SK-N-SH treated with all-trans-retinoic acid at 6 μM for 48 hours (cell line): ENCODE measurements at regions not wholly inside any gene's neighbourhood (a gene's known extent, or its start where the extent isn't known, plus 50 kb on each side); places are given as distances from the start of the nearest gene placed in this dataset.

Source experiments
- CREB5 ChIP-seq: fragments of 250-450 bp; sonication (Bioruptor Pico); IDR thresholded peaks from 2 replicates; pipeline ENCODE4 v1.5.1; 2020; ENCODE audit warnings: low read depth, mild to moderate bottlenecking, moderate library complexity
- CSDC2 ChIP-seq: fragments of 250-450 bp; sonication (Bioruptor Pico); IDR thresholded peaks from 2 replicates; pipeline ENCODE4 v1.5.0; 2020; ENCODE audit warnings: mild to moderate bottlenecking, moderate library complexity
- CSRNP3 ChIP-seq: fragments of 250-450 bp; sonication (Bioruptor Pico); IDR thresholded peaks from 2 replicates; pipeline ENCODE4 v1.5.1; 2021; ENCODE audit warnings: mild to moderate bottlenecking, moderate library complexity
- ISL1 ChIP-seq: fragments of 250-450 bp; sonication (Bioruptor Pico); IDR thresholded peaks from 2 replicates; pipeline ENCODE4 v2.1.2; 2022; ENCODE audit warnings: mild to moderate bottlenecking, moderate library complexity
- OSR1 ChIP-seq: fragments of 250-450 bp; sonication (Bioruptor Pico); IDR thresholded peaks from 2 replicates; pipeline ENCODE4 v1.8.0; 2022; ENCODE audit warnings: moderate library complexity, mild to moderate bottlenecking, inconsistent platforms
- PATZ1 ChIP-seq: fragments of 250-450 bp; sonication (Bioruptor Pico); IDR thresholded peaks from 2 replicates; pipeline ENCODE4 v1.8.0; 2020; ENCODE audit warnings: mild to moderate bottlenecking, moderate library complexity, borderline replicate concordance
- POU6F1 ChIP-seq: fragments of 250-450 bp; sonication (Bioruptor Pico); IDR thresholded peaks from 2 replicates; pipeline ENCODE4 v1.8.0; 2021; ENCODE audit warnings: low read depth, mild to moderate bottlenecking, moderate library complexity, borderline replicate concordance
- RARB ChIP-seq: fragments of 250-450 bp; sonication (Bioruptor Pico); IDR thresholded peaks from 2 replicates; pipeline ENCODE4 v1.8.0; 2021; ENCODE audit warnings: mild to moderate bottlenecking, moderate library complexity
- TSHZ2 ChIP-seq: fragments of 250-450 bp; sonication (Bioruptor Pico); IDR thresholded peaks from 2 replicates; pipeline ENCODE4 v1.5.0; 2020; ENCODE audit warnings: mild to moderate bottlenecking, moderate library complexity
- ZC3H10 ChIP-seq: fragments of 250-450 bp; sonication (Bioruptor Pico); IDR thresholded peaks from 2 replicates; pipeline ENCODE4 v1.5.1; 2021; ENCODE audit warnings: mild to moderate bottlenecking, moderate library complexity
- ZFP3 ChIP-seq: fragments of 250-450 bp; sonication (Bioruptor Pico); IDR thresholded peaks from 2 replicates; pipeline ENCODE4 v1.5.0; 2020; ENCODE audit warnings: mild to moderate bottlenecking, moderate library complexity
- ZFP30 ChIP-seq: fragments of 450-650 bp; formaldehyde crosslinking; IDR thresholded peaks from 2 replicates; pipeline ENCODE4 v1.5.0; 2022; ENCODE audit warnings: mild to moderate bottlenecking, moderate library complexity
- ZNF565 ChIP-seq: fragments of 450-650 bp; formaldehyde crosslinking; conservative IDR thresholded peaks from 2 replicates; pipeline ENCODE4 v1.5.0; 2020; ENCODE audit warnings: low read depth, mild to moderate bottlenecking, moderate library complexity
- ZNF70 ChIP-seq: fragments of 450-650 bp; formaldehyde crosslinking; IDR thresholded peaks from 2 replicates; pipeline ENCODE4 v1.5.0; 2020; ENCODE audit warnings: mild to moderate bottlenecking, moderate library complexity

- TF ChIP-seq CREB5 (CRISPR knock-in tag) (no peak), ZFP3 (no peak), PATZ1 (CRISPR knock-in tag) (no peak), ISL1 (CRISPR knock-in tag) (no peak), CSRNP3 (CRISPR knock-in tag) (no peak), OSR1 (CRISPR knock-in tag) (no peak), ZFP30 (no peak), RARB (CRISPR knock-in tag) (no peak), CSDC2 (no peak), ZNF565 (no peak), ZC3H10 (no peak), TSHZ2 (CRISPR knock-in tag) (no peak), ZNF70 (CRISPR knock-in tag) (no peak), POU6F1 (CRISPR knock-in tag) (no peak)
Measured at GRCh38 chr20:24207803-24208300, 219.3 kb upstream of the GGTLC1 start.
